ENCODE measurements at regions not wholly inside any gene's neighbourhood (a gene's known extent, or its start where the extent isn't known, plus 50 kb on each side); places are given as distances from the start of the nearest gene placed in this dataset.

- no peak for TF ChIP-seq CTCF (IDR thresholded peaks at IDR 0.05)
- no peak for TF ChIP-seq POLR2A (IDR thresholded peaks at IDR 0.05)
These were observed 83.0 kb upstream of the KLHL4 start for GRCh38 chrX:87434618-87435017.
